ENCODE measurements at regions not wholly inside any gene's neighbourhood (a gene's known extent, or its start where the extent isn't known, plus 50 kb on each side); places are given as distances from the start of the nearest gene placed in this dataset.

DNA sequence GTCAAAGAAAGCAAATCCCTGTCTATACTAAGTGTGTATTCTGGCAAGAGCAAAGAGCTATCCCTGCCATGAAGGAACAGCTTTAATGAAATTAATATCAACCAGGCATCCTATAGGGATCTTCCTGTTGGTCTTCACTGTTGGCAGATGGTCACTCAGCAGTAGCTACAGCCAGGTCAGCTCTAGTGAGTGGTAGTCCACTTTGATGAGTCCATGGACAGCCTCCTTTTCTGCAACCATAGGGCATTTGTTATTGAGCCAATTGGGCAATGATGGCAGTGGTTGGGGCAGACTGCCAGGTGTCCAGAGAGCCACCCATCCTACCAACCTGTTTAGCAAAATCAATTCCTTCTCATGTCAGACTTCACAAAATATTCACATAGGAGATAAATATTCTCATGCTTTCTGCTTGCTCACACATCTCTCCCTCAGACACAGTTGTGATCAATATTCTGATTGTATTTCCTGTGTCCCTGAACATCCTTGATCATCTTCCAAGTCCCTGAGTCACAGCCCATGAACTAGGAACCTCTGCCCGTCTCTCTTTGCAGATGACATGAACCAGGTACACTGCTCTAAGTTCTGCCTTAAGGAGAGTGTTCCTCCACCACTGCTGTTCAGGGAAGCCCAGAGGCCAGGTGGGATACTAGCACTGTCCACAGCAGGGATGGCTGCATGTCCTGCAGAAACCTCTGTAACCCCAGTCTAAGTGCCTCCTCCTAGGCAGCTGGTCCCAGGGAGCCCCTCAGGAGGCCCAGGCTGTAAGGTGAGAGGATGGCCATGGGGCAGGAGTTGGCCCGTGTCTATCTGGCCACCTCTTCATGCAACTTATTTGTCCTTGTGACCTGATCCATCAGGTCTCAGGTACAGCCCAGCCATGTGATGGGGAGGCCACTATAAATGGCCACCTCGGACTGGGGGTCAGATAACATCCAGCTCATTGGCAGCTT, 74.2 kb upstream of the IGLL5 start:
- H3K27ac Mint-ChIP-seq (ENCODE audit: unreplicated experiment), result no peak overlapping the region
- Histone ChIP-seq H3K4me3 (ENCODE audit: low read depth, low read length) (no peak overlapping the region), H3K36me3 (ENCODE audit: control insufficient read depth, insufficient read depth, low read length) (no peaks in the 10 kb centered on the region), H3K27me3 (replicated peaks; ENCODE audit: control insufficient read depth, insufficient read depth, low read length) (no peaks in the 10 kb centered on the region), H3K9me3 (no peaks in the 10 kb centered on the region), H3K4me1 (no peaks in the 10 kb centered on the region)
- H3K9me3 Mint-ChIP-seq (ENCODE audit: unreplicated experiment), result no peaks in the 10 kb centered on the region
- H3K4me3 Mint-ChIP-seq (ENCODE audit: unreplicated experiment), result no peak overlapping the region
- intact Hi-C loops (cut with micrococcal nuclease; ENCODE audit: unreplicated experiment), result no loop called here
- H3K36me3 Mint-ChIP-seq (ENCODE audit: insufficient read depth, unreplicated experiment), result no peaks in the 10 kb centered on the region
- BruUV-seq (replicated peaks), result no TSS peak
- ChIA-PET CTCF (interaction anchor here (1.0 to 1.1 kb wide), 2 partner anchors 43 kb away, joined by 3 read pairs; no protein-coding TSS in a partner anchor), POLR2A (no interaction called here)
- no peaks in the 10 kb centered on the region for H3K4me1 Mint-ChIP-seq (ENCODE audit: low read depth, unreplicated experiment)
- no peak for DNase-seq
- TF ChIP-seq, protein P1, sequence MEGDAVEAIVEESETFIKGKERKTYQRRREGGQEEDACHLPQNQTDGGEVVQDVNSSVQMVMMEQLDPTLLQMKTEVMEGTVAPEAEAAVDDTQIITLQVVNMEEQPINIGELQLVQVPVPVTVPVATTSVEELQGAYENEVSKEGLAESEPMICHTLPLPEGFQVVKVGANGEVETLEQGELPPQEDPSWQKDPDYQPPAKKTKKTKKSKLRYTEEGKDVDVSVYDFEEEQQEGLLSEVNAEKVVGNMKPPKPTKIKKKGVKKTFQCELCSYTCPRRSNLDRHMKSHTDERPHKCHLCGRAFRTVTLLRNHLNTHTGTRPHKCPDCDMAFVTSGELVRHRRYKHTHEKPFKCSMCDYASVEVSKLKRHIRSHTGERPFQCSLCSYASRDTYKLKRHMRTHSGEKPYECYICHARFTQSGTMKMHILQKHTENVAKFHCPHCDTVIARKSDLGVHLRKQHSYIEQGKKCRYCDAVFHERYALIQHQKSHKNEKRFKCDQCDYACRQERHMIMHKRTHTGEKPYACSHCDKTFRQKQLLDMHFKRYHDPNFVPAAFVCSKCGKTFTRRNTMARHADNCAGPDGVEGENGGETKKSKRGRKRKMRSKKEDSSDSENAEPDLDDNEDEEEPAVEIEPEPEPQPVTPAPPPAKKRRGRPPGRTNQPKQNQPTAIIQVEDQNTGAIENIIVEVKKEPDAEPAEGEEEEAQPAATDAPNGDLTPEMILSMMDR (IDR thresholded peaks at IDR 0.05; ENCODE audit: insufficient read depth in 1 of 2, low read depth in 1 of 2, low read length in 1 of 2, severe bottlenecking in 1 of 2, unreplicated experiment in 1 of 2), result no peak
- no peaks in the 10 kb centered on the region for H3K27me3 Mint-ChIP-seq (ENCODE audit: insufficient read depth, unreplicated experiment)

DNA sequence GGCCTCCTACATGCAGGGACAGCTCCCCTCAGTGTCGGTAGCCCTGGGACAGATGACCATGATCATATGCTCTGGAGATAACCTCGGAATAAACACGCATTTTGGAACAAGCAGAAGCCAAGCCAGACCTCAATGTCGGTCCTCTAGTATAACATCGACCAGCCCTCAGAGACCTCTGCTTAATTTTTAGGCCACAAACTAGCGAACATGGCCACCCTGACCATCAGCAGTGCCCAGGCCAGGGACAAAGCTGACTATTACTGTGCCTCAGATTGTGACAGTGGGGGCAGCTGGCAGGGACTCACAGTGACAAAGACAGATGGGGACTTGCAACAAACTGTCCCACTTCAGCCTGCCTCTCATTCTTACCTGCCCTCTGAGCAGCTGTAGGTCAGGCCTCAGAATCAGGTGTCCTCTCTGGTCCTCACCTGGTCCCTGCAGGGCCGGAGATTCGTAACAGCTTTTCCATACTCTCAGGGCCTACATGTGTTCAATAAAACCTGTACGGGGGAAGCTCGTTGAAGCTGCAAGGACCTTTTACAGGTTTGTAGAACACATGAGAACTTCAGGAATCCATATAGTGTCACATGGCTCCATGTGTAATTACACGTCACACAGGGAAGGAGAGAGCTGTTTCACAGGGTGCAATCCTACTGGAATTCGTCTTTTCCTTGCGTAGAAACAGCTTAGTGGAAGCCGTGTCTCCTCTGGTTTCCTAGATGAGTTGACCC, 72.8 kb upstream of the IGLL5 start:
- no peaks in the 10 kb centered on the region for H3K36me3 Mint-ChIP-seq (ENCODE audit: insufficient read depth, unreplicated experiment)
- Histone ChIP-seq H3K9me3 (no peaks in the 10 kb centered on the region), H3K36me3 (ENCODE audit: control insufficient read depth, insufficient read depth, low read length) (no peaks in the 10 kb centered on the region), H3K4me3 (ENCODE audit: low read depth, low read length) (no peak overlapping the region), H3K4me1 (no peaks in the 10 kb centered on the region), H3K27me3 (replicated peaks; ENCODE audit: control insufficient read depth, insufficient read depth, low read length) (no peaks in the 10 kb centered on the region)
- no peak overlapping the region for H3K27ac Mint-ChIP-seq (ENCODE audit: unreplicated experiment)
- H3K4me3 Mint-ChIP-seq (ENCODE audit: unreplicated experiment), result no peak overlapping the region
- POLR2A ChIA-PET, result no interaction called here
- BruUV-seq (replicated peaks), result no TSS peak
- CTCF ChIA-PET, result interaction anchor here (0.9 kb wide), 1 partner anchor 34 kb away, joined by 3 read pairs; no protein-coding TSS in a partner anchor
- DNase-seq, result no peak
- TF ChIP-seq, protein P1 (IDR thresholded peaks at IDR 0.05; ENCODE audit: insufficient read depth in 1 of 2, low read depth in 1 of 2, low read length in 1 of 2, severe bottlenecking in 1 of 2, unreplicated experiment in 1 of 2), result no peak
- H3K9me3 Mint-ChIP-seq (ENCODE audit: unreplicated experiment), result no peaks in the 10 kb centered on the region
- intact Hi-C loops (cut with micrococcal nuclease; ENCODE audit: unreplicated experiment), result no loop called here
- H3K4me1 Mint-ChIP-seq (ENCODE audit: low read depth, unreplicated experiment), result no peaks in the 10 kb centered on the region
- no peaks in the 10 kb centered on the region for H3K27me3 Mint-ChIP-seq (ENCODE audit: insufficient read depth, unreplicated experiment)

DNA sequence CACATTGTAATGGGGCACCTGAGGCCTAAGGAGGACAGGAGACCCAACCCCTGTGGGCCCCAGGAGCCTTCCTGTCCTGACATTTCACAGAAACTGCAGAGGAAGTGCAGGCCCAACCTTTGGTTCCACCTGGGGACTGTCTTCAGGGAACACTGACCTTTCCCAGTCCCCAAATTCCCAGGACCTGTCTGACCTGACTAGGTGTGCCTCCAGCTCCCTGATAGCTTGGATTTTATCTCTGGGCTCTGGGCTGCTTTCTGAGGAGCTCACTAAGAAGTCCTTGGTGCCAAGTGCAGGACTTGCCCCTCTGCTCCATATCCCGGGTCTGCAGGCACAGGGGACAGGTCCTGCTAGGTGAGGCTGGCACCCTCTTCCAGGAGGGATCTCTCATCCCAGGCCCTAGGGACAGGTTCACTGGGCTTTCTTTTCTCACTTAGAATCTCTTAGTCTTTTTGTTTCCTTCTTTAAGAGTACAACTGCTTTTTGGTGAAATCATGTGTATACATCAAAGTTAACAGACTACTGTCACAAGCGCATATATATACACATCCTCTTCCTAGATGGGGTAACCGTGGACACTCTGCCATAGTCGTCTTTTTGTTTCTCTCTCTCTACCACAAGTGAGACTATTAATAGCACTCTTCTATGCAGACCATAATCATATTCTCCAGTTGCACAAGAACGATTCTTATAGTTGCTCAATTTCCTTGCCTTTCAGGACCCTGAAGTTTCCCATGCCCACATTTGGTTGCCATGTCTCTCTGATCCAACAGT, 72.0 kb upstream of the IGLL5 start:
- no peak overlapping the region for H3K4me3 Mint-ChIP-seq (ENCODE audit: unreplicated experiment)
- intact Hi-C loops (cut with micrococcal nuclease; ENCODE audit: unreplicated experiment), result no loop called here
- no peak overlapping the region for H3K27ac Mint-ChIP-seq (ENCODE audit: unreplicated experiment)
- H3K4me1 ChIP-seq, result no peaks in the 10 kb centered on the region
- no peaks in the 10 kb centered on the region for H3K27me3 ChIP-seq (replicated peaks; ENCODE audit: control insufficient read depth, insufficient read depth, low read length)
- no peak for DNase-seq
- no peak overlapping the region for H3K4me3 ChIP-seq (ENCODE audit: low read depth, low read length)
- H3K36me3 ChIP-seq (ENCODE audit: control insufficient read depth, insufficient read depth, low read length), result no peaks in the 10 kb centered on the region
- CTCF ChIA-PET, result interaction anchor here (0.9 kb wide), 1 partner anchor 33 kb away, joined by 3 read pairs; no protein-coding TSS in a partner anchor
- H3K27me3 Mint-ChIP-seq (ENCODE audit: insufficient read depth, unreplicated experiment), result no peaks in the 10 kb centered on the region
- TF ChIP-seq, protein P1 (IDR thresholded peaks at IDR 0.05; ENCODE audit: insufficient read depth in 1 of 2, low read depth in 1 of 2, low read length in 1 of 2, severe bottlenecking in 1 of 2, unreplicated experiment in 1 of 2), result no peak
- H3K4me1 Mint-ChIP-seq (ENCODE audit: low read depth, unreplicated experiment), result no peaks in the 10 kb centered on the region
- no peaks in the 10 kb centered on the region for H3K9me3 Mint-ChIP-seq (ENCODE audit: unreplicated experiment)
- H3K9me3 ChIP-seq, result no peaks in the 10 kb centered on the region
- H3K36me3 Mint-ChIP-seq (ENCODE audit: insufficient read depth, unreplicated experiment), result no peaks in the 10 kb centered on the region
- POLR2A ChIA-PET, result no interaction called here
- BruUV-seq (replicated peaks), result no TSS peak

Data from Caco-2 (cell line).